Endothelial cell (in vitro differentiated cells): ENCODE measurements at regions not wholly inside any gene's neighbourhood (a gene's known extent, or its start where the extent isn't known, plus 50 kb on each side); places are given as distances from the start of the nearest gene placed in this dataset.

Experiments
- DNase-seq: peaks from one replicate; pipeline ENCODE4 v3.0.0; 2021; ENCODE audit warnings: low spot score
- H3K27ac Mint-ChIP-seq: one replicate; pipeline ENCODE4 v1.8.0; 2021; ENCODE audit warnings: mixed read lengths, inconsistent platforms; ENCODE audit not compliant: unreplicated experiment
- H3K27me3 Mint-ChIP-seq: one replicate; pipeline ENCODE4 v1.8.0; 2021; ENCODE audit warnings: mild to moderate bottlenecking, moderate library complexity, mixed read lengths, inconsistent platforms; ENCODE audit not compliant: unreplicated experiment
- H3K36me3 Mint-ChIP-seq: one replicate; pipeline ENCODE4 v1.8.0; 2021; ENCODE audit warnings: mild to moderate bottlenecking, low read depth, mixed read lengths, inconsistent platforms; ENCODE audit not compliant: unreplicated experiment
- H3K4me1 Mint-ChIP-seq: one replicate; pipeline ENCODE4 v1.8.0; 2021; ENCODE audit warnings: mild to moderate bottlenecking, mixed read lengths, inconsistent platforms; ENCODE audit not compliant: unreplicated experiment
- H3K4me3 Mint-ChIP-seq: one replicate; pipeline ENCODE4 v1.8.0; 2021; ENCODE audit warnings: mild to moderate bottlenecking, mixed read lengths, inconsistent platforms; ENCODE audit not compliant: unreplicated experiment
- H3K9me3 Mint-ChIP-seq: one replicate; pipeline ENCODE4 v1.8.0; 2021; ENCODE audit warnings: mixed read lengths, inconsistent platforms; ENCODE audit not compliant: unreplicated experiment
- TF ChIP-seq, protein P1 (sequence below): fragments of 200-600 bp; sonication (generic); IDR thresholded peaks from one replicate; pipeline ENCODE4 v1.5.0; 2021; ENCODE audit warnings: antibody characterized with exemption; ENCODE audit not compliant: unreplicated experiment

GRCh38 chr3:7964899-7965298 is 536.7 kb upstream of the LMCD1 start:
- Mint-ChIP-seq H3K4me3 (no peak overlapping the region), H3K9me3 (no peaks in the 10 kb centered on the region), H3K36me3 (no peaks in the 10 kb centered on the region), H3K4me1 (no peaks in the 10 kb centered on the region), H3K27ac (no peak overlapping the region), H3K27me3 (no peaks in the 10 kb centered on the region)
- TF ChIP-seq, protein P1, sequence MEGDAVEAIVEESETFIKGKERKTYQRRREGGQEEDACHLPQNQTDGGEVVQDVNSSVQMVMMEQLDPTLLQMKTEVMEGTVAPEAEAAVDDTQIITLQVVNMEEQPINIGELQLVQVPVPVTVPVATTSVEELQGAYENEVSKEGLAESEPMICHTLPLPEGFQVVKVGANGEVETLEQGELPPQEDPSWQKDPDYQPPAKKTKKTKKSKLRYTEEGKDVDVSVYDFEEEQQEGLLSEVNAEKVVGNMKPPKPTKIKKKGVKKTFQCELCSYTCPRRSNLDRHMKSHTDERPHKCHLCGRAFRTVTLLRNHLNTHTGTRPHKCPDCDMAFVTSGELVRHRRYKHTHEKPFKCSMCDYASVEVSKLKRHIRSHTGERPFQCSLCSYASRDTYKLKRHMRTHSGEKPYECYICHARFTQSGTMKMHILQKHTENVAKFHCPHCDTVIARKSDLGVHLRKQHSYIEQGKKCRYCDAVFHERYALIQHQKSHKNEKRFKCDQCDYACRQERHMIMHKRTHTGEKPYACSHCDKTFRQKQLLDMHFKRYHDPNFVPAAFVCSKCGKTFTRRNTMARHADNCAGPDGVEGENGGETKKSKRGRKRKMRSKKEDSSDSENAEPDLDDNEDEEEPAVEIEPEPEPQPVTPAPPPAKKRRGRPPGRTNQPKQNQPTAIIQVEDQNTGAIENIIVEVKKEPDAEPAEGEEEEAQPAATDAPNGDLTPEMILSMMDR = no peak
- no peak for DNase-seq

DNA sequence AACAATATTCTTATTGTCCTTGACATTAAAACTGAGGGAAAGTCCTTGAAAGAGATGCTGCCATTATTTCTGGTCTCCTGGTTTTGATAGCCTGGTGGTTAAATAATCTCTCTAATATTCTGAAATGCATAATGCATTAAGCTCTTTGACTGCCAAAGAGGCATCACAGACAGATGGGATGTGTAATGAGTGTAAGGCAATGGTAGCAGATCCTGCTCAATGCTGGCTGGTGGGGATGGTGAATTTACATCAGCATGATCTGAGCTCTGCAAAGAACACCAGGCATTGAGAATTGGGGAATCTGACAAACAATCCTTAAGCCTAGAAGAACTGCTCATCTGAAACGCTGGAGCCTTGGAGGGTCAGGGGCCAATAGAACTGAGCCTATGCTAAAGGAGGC is 528.6 kb upstream of the LMCD1 start:
- H3K27me3 Mint-ChIP-seq = no peaks in the 10 kb centered on the region
- no peak for DNase-seq
- H3K4me1 Mint-ChIP-seq = no peaks in the 10 kb centered on the region
- no peaks in the 10 kb centered on the region for H3K36me3 Mint-ChIP-seq
- H3K4me3 Mint-ChIP-seq = no peak overlapping the region
- TF ChIP-seq, protein P1 = no peak
- H3K27ac Mint-ChIP-seq = no peak overlapping the region
- no peaks in the 10 kb centered on the region for H3K9me3 Mint-ChIP-seq

- no peak for DNase-seq
- Mint-ChIP-seq H3K4me1 (no peaks in the 10 kb centered on the region), H3K4me3 (no peak overlapping the region)
Observed at GRCh38 chr3:7977245-7978086, 524.2 kb upstream of the LMCD1 start.

GRCh38 chr3:7978087-7978422 is 523.6 kb upstream of the LMCD1 start:
- no peak overlapping the region for H3K27ac Mint-ChIP-seq
- no peaks in the 10 kb centered on the region for H3K36me3 Mint-ChIP-seq
- H3K27me3 Mint-ChIP-seq = no peaks in the 10 kb centered on the region
- no peak overlapping the region for H3K4me3 Mint-ChIP-seq
- no peaks in the 10 kb centered on the region for H3K9me3 Mint-ChIP-seq
- no peaks in the 10 kb centered on the region for H3K4me1 Mint-ChIP-seq
- TF ChIP-seq, protein P1 = no peak
- no peak for DNase-seq

More at GRCh38 chr3:7977245-7978086, 524.2 kb upstream of the LMCD1 start:
- no peaks in the 10 kb centered on the region for H3K9me3 Mint-ChIP-seq
- H3K27ac Mint-ChIP-seq = no peak overlapping the region
- H3K27me3 Mint-ChIP-seq = no peaks in the 10 kb centered on the region
- no peaks in the 10 kb centered on the region for H3K36me3 Mint-ChIP-seq
- TF ChIP-seq, protein P1 = no peak

DNA sequence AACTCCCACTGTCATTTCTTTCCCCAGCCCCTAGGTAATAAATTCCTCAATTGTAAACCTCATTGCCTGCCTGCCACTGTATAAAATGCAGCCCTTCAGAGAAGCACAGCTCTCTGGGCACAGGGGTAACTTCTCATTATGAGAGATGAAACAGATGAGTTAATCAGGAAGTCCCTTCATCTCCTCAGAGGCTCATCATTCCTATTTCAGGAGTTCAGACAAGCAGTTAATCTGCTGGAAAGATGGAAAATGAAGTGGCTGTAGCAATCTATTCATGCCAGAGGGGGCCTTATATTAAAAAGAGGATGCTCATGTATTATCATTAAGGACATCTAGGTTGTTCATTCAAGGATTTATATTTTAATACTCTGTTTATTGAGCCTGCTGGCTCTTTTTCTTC is 519.5 kb upstream of the LMCD1 start:
- H3K27me3 Mint-ChIP-seq = no peaks in the 10 kb centered on the region
- no peaks in the 10 kb centered on the region for H3K4me1 Mint-ChIP-seq
- no peaks in the 10 kb centered on the region for H3K9me3 Mint-ChIP-seq
- H3K4me3 Mint-ChIP-seq = no peak overlapping the region
- no peak overlapping the region for H3K27ac Mint-ChIP-seq
- no peaks in the 10 kb centered on the region for H3K36me3 Mint-ChIP-seq
- TF ChIP-seq, protein P1 = no peak
- DNase-seq = no peak
